Stomach smooth muscle (tissue), 2 donors: ENCODE measurements at regions not wholly inside any gene's neighbourhood (a gene's known extent, or its start where the extent isn't known, plus 50 kb on each side); places are given as distances from the start of the nearest gene placed in this dataset.

ENCODE experiments used
- H3K27ac ChIP-seq: one replicate; pipeline ENCODE4 v1.7.0; 2013; ENCODE audit warnings: mild to moderate bottlenecking, low read length, inconsistent platforms
- H3K27me3 ChIP-seq, 2 donors: one replicate each; pipeline ENCODE4 v1.7.0; 2013; ENCODE audit warnings: low read length in 2 of 2; ENCODE audit not compliant: insufficient read depth in 2 of 2, control insufficient read depth in 1 of 2
- H3K36me3 ChIP-seq, 2 donors: one replicate each; pipeline ENCODE4 v1.7.0; 2013; ENCODE audit warnings: low read length in 2 of 2; ENCODE audit not compliant: control insufficient read depth in 2 of 2, insufficient read depth in 2 of 2
- H3K4me1 ChIP-seq: one replicate; pipeline ENCODE4 v1.7.0; 2013; ENCODE audit warnings: low read length; ENCODE audit not compliant: control insufficient read depth, insufficient read depth
- H3K4me3 ChIP-seq, 2 donors: one replicate each; pipeline ENCODE4 v1.7.0; 2013; ENCODE audit warnings: low read length in 2 of 2
- H3K9ac ChIP-seq, 2 donors: one replicate each; pipeline ENCODE4 v1.7.0; 2013; ENCODE audit warnings: low read length in 2 of 2, mild to moderate bottlenecking in 1 of 2
- H3K9me3 ChIP-seq, 2 donors: one replicate each; pipeline ENCODE4 v1.7.0; 2013; ENCODE audit warnings: low read length in 2 of 2; ENCODE audit not compliant: control insufficient read depth in 2 of 2
- donor health status: healthy.
- donor health status: Pancreatic carcinoma.

DNA sequence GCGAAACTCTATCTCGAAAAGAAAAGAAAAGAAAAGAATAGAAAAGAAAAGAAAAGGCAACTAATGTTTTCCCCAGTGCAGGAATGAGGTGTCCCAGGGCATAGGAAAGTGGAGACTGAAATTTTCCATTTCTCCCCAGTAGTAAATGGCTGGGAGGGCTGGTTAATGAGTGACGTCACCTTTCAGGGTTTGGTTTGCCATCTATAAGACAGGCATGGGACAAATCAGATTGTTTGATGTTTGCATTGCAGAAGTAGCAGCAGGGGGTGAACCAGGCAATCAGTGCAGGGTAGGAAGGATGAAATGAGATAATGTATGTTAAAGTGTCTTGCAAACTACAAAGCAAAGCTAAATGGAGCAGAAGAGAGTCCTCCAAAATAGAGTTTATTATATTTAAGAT is 533.4 kb downstream of the PKHD1 start:
- H3K27me3 ChIP-seq, result peaks cover 0 to 5% of the 10 kb centered on the region in 2 donors
- H3K9ac ChIP-seq, result no peak overlapping the region
- no peak overlapping the region for H3K27ac ChIP-seq
- no peak overlapping the region for H3K4me3 ChIP-seq
- H3K9me3 ChIP-seq, result no peaks in the 10 kb centered on the region
- H3K36me3 ChIP-seq, result no peaks in the 10 kb centered on the region
- H3K4me1 ChIP-seq, result no peaks in the 10 kb centered on the region

DNA sequence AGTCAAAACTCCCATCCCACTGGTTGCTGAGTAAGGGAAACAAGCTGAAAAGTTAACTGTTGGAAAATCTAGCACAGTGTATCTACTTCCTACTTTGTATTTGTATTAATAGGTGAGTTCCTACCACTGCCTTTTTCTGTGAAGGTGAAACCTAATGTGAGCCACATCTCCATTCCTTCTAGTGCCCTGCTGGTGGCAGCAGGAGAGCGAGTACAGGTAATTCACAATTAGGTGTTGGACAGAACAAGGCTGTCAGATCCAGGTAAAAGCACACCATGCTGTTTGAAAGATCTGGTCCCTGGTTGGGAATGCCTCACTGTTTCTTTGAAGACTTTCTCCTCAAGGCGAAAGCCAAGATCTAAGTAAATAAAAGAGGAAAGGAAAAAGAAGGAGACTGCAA is 528.4 kb downstream of the PKHD1 start:
- H3K9me3 ChIP-seq, result no peaks in the 10 kb centered on the region

DNA sequence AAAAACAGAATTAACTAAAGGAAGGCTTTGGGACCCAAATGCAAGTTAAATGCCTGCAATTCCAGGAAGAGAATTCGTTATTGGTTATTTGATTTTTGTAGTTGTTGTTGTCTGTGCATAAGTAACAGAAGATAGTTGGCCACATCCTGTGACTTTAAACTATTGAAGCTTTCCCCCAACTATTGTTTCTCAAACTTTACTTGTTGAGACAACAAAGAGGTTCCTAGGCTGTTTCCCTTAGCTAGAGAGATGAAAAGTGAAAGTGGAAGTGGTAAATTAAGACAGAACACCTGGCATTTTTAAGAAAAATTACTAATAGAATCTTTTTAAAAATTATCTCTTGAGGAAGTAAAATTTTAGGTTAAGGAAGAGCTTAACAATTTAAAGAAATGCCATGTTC is 525.2 kb downstream of the PKHD1 start:
- Histone ChIP-seq H3K27ac (no peak overlapping the region), H3K4me1 (no peaks in the 10 kb centered on the region), H3K4me3 (no peak overlapping the region), H3K9ac (no peak overlapping the region), H3K27me3 (no peaks in the 10 kb centered on the region), H3K36me3 (no peaks in the 10 kb centered on the region), H3K9me3 (no peaks in the 10 kb centered on the region)

More for the DNA sequence above, 528.4 kb downstream of the PKHD1 start:
- H3K4me1 ChIP-seq, result no peaks in the 10 kb centered on the region
- no peaks in the 10 kb centered on the region for H3K27me3 ChIP-seq
- H3K9ac ChIP-seq, result no peak overlapping the region
- H3K27ac ChIP-seq, result no peak overlapping the region
- no peaks in the 10 kb centered on the region for H3K36me3 ChIP-seq
- no peak overlapping the region for H3K4me3 ChIP-seq
